PC-9 (cell line): ENCODE measurements at regions not wholly inside any gene's neighbourhood (a gene's known extent, or its start where the extent isn't known, plus 50 kb on each side); places are given as distances from the start of the nearest gene placed in this dataset.

Experiments used
- EZH2 ChIP-seq: fragments of 200-600 bp; sonication (generic); IDR thresholded peaks from 2 replicates; pipeline ENCODE4 v1.8.0; 2017; ENCODE audit warnings: antibody characterized with exemption, low read depth
- TF ChIP-seq, protein P1 (sequence below): fragments of 200-600 bp; sonication (generic); conservative IDR thresholded peaks from 2 replicates; pipeline ENCODE4 v1.6.1; 2017; ENCODE audit warnings: mixed run types, antibody characterized with exemption, mild to moderate bottlenecking, moderate library complexity

DNA sequence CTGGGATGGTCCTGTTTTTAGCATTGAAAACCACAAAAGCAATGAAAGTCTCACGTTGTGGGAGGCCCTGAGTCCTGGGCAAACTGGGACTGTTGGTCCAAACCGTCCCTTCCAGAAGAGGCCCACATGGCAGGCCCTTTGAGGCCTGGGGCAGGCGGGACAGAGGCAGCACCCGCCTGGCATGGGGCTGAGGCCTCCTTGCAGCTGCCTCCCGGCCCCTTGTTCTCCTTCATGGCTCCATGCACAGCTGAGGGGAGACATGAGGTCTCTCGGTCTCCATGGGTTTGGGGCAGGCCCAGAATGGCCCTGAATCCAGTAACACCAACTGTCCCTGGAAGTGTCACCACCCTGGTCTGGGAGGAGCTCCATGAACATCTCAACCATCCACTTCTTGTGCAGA, 61.9 kb downstream of the RRM2 start:
- no peak for TF ChIP-seq EZH2
- TF ChIP-seq, protein P1, sequence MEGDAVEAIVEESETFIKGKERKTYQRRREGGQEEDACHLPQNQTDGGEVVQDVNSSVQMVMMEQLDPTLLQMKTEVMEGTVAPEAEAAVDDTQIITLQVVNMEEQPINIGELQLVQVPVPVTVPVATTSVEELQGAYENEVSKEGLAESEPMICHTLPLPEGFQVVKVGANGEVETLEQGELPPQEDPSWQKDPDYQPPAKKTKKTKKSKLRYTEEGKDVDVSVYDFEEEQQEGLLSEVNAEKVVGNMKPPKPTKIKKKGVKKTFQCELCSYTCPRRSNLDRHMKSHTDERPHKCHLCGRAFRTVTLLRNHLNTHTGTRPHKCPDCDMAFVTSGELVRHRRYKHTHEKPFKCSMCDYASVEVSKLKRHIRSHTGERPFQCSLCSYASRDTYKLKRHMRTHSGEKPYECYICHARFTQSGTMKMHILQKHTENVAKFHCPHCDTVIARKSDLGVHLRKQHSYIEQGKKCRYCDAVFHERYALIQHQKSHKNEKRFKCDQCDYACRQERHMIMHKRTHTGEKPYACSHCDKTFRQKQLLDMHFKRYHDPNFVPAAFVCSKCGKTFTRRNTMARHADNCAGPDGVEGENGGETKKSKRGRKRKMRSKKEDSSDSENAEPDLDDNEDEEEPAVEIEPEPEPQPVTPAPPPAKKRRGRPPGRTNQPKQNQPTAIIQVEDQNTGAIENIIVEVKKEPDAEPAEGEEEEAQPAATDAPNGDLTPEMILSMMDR = no peak
